ENCODE measurements at regions not wholly inside any gene's neighbourhood (a gene's known extent, or its start where the extent isn't known, plus 50 kb on each side); places are given as distances from the start of the nearest gene placed in this dataset.
"Not testable (repeated sequence)": the region's sequence is repeated elsewhere in the genome, so short reads cannot be mapped to it uniquely, and the experiment has no call there.

- H3K4me3 ChIP-seq (ENCODE audit: low read length), result no peak overlapping the region
- no peak for TF ChIP-seq CTCF (conservative IDR thresholded peaks at IDR 0.05; ENCODE audit: low read depth, low read length)
- no peak for DNase-seq (ENCODE audit: low read depth)
Observed at GRCh38 chr1:95659166-95659565, 425.2 kb downstream of the RWDD3 start.

GRCh38 chr1:95659588-95659987 lies 425.6 kb downstream of the RWDD3 start:
- no peak for DNase-seq (ENCODE audit: low read depth)
- no peak for TF ChIP-seq CTCF (conservative IDR thresholded peaks at IDR 0.05; ENCODE audit: low read depth, low read length)

GRCh38 chr1:95660736-95661135 lies 426.7 kb downstream of the RWDD3 start:
- no peak for TF ChIP-seq CTCF (conservative IDR thresholded peaks at IDR 0.05; ENCODE audit: low read depth, low read length)
- H3K4me3 ChIP-seq (ENCODE audit: low read length), result no peak overlapping the region
- no peak for DNase-seq (ENCODE audit: low read depth)

More at GRCh38 chr1:95659588-95659987, 425.6 kb downstream of the RWDD3 start:
- no peak overlapping the region for H3K4me3 ChIP-seq (ENCODE audit: low read length)

- DNase-seq (ENCODE audit: low read depth); H3K4me3 ChIP-seq (ENCODE audit: low read length): not testable (repeated sequence)
Observed at GRCh38 chr1:95663530-95663929, 429.5 kb downstream of the RWDD3 start.

- TF ChIP-seq CTCF (conservative IDR thresholded peaks at IDR 0.05; ENCODE audit: low read depth, low read length), result no peak
- DNase-seq (ENCODE audit: low read depth), result no peak
- no peak overlapping the region for H3K4me3 ChIP-seq (ENCODE audit: low read length)
Observed at GRCh38 chr1:95668165-95668564, 434.2 kb downstream of the RWDD3 start.

- not testable (repeated sequence) for H3K4me3 ChIP-seq (ENCODE audit: low read length); DNase-seq (ENCODE audit: low read depth)
Observed at GRCh38 chr1:95669638-95670037, 435.6 kb downstream of the RWDD3 start.

- no peak overlapping the region for H3K4me3 ChIP-seq (ENCODE audit: low read length)
- no peak for TF ChIP-seq CTCF (conservative IDR thresholded peaks at IDR 0.05; ENCODE audit: low read depth, low read length)
- DNase-seq (ENCODE audit: low read depth), result no peak
Observed at GRCh38 chr1:95671098-95671497, 437.1 kb downstream of the RWDD3 start.

- TF ChIP-seq CTCF (conservative IDR thresholded peaks at IDR 0.05; ENCODE audit: low read depth, low read length), result no peak
- H3K4me3 ChIP-seq (ENCODE audit: low read length), result no peak overlapping the region
- DNase-seq (ENCODE audit: low read depth), result no peak
Observed at GRCh38 chr1:95679262-95679661, 445.3 kb downstream of the RWDD3 start.
